Activated T-cell treated with anti-CD3 and anti-CD28 coated beads, Interleukin-2, amount 50 U/mL, for 72 hours (primary cell): ENCODE measurements at regions not wholly inside any gene's neighbourhood (a gene's known extent, or its start where the extent isn't known, plus 50 kb on each side); places are given as distances from the start of the nearest gene placed in this dataset.
A peak's percentile ranks its signal among the peaks of the same experiment; 100 is the strongest.
"Not testable (repeated sequence)": the region's sequence is repeated elsewhere in the genome, so short reads cannot be mapped to it uniquely, and the experiment has no call there.

Experiments
- ATAC-seq, 2 donors: fragments of 150-1000 bp; cut with Tn5 transposase; replicated peaks in 1 of 2; 2 replicates each; pipeline ENCODE4 v1.10.0; 2021; ENCODE audit warnings: moderate library complexity in 2 of 2, mild to moderate bottlenecking in 1 of 2
- DNase-seq, 2 donors: peaks; one replicate each; pipeline ENCODE4 v3.0.0; 2021 to 2022; ENCODE audit warnings: mixed read lengths in 1 of 2
- H3K27ac Mint-ChIP-seq: one replicate; pipeline ENCODE4 v1.8.0; 2022; ENCODE audit warnings: mild to moderate bottlenecking, moderate library complexity, mixed read lengths
- H3K27me3 Mint-ChIP-seq: one replicate; pipeline ENCODE4 v1.8.0; 2022; ENCODE audit warnings: low read depth, mixed read lengths
- H3K36me3 Mint-ChIP-seq, 2 donors: one replicate each; pipeline ENCODE4 v1.8.0; 2022; ENCODE audit warnings: mixed read lengths in 2 of 2, mild to moderate bottlenecking in 1 of 2; ENCODE audit not compliant: insufficient read depth in 2 of 2
- H3K4me1 Mint-ChIP-seq: one replicate; pipeline ENCODE4 v1.8.0; 2022; ENCODE audit warnings: low read depth, mixed read lengths
- H3K4me3 Mint-ChIP-seq, 2 donors: one replicate each; pipeline ENCODE4 v1.8.0; 2022; ENCODE audit warnings: mild to moderate bottlenecking in 2 of 2, mixed read lengths in 2 of 2, moderate library complexity in 2 of 2
- H3K9me3 Mint-ChIP-seq, 2 donors: one replicate each; pipeline ENCODE4 v1.8.0; 2022; ENCODE audit warnings: mixed read lengths in 2 of 2

GRCh38 chr4:81783558-81783957 lies 311.9 kb upstream of the RASGEF1B start:
- DNase-seq = no peak
- H3K4me3 Mint-ChIP-seq = no peak overlapping the region
- no peaks in the 10 kb centered on the region for H3K36me3 Mint-ChIP-seq
- H3K27me3 Mint-ChIP-seq = no peaks in the 10 kb centered on the region
- no peak overlapping the region for H3K27ac Mint-ChIP-seq
- no peak for ATAC-seq
- H3K4me1 Mint-ChIP-seq = peaks cover 15% of the 10 kb centered on the region
- H3K9me3 Mint-ChIP-seq = no peaks in the 10 kb centered on the region

GRCh38 chr4:81781799-81782198 lies 310.1 kb upstream of the RASGEF1B start:
- Mint-ChIP-seq H3K36me3 (no peaks in the 10 kb centered on the region), H3K4me1 (peaks cover 13% of the 10 kb centered on the region), H3K27me3 (no peaks in the 10 kb centered on the region), H3K4me3 (no peak overlapping the region), H3K9me3 (no peaks in the 10 kb centered on the region), H3K27ac (no peak overlapping the region)
- no peak for ATAC-seq
- DNase-seq = no peak

- not testable (repeated sequence) for ATAC-seq, DNase-seq, H3K4me1 Mint-ChIP-seq, H3K9me3 Mint-ChIP-seq, H3K36me3 Mint-ChIP-seq, H3K27ac Mint-ChIP-seq, H3K27me3 Mint-ChIP-seq, H3K4me3 Mint-ChIP-seq
These were observed 306.0 kb upstream of the RASGEF1B start for GRCh38 chr4:81777718-81778117.

GRCh38 chr4:81776794-81777193 lies 305.1 kb upstream of the RASGEF1B start:
- H3K27me3 Mint-ChIP-seq = no peaks in the 10 kb centered on the region
- H3K36me3 Mint-ChIP-seq = no peaks in the 10 kb centered on the region
- H3K27ac Mint-ChIP-seq = no peak overlapping the region
- no peak for ATAC-seq
- no peaks in the 10 kb centered on the region for H3K9me3 Mint-ChIP-seq
- no peak for DNase-seq
- H3K4me1 Mint-ChIP-seq = no peaks in the 10 kb centered on the region
- no peak overlapping the region for H3K4me3 Mint-ChIP-seq

- no peak for DNase-seq
- ATAC-seq = no peak
- peaks cover 0 to 2% of the 10 kb centered on the region in 2 donors for H3K9me3 Mint-ChIP-seq
- H3K4me1 Mint-ChIP-seq = no peaks in the 10 kb centered on the region
- H3K36me3 Mint-ChIP-seq = no peaks in the 10 kb centered on the region
- H3K27me3 Mint-ChIP-seq = no peaks in the 10 kb centered on the region
- H3K27ac Mint-ChIP-seq = no peak overlapping the region
- no peak overlapping the region for H3K4me3 Mint-ChIP-seq
These were observed 301.9 kb upstream of the RASGEF1B start for GRCh38 chr4:81773557-81773956.

GRCh38 chr4:81771721-81772120 lies 300.0 kb upstream of the RASGEF1B start:
- ATAC-seq = no peak
- no peaks in the 10 kb centered on the region for H3K36me3 Mint-ChIP-seq
- DNase-seq = no peak
- H3K9me3 Mint-ChIP-seq = peaks cover 0 to 2% of the 10 kb centered on the region in 2 donors
- H3K4me3 Mint-ChIP-seq = no peak overlapping the region
- H3K27me3 Mint-ChIP-seq = no peaks in the 10 kb centered on the region
- no peaks in the 10 kb centered on the region for H3K4me1 Mint-ChIP-seq
- no peak overlapping the region for H3K27ac Mint-ChIP-seq

GRCh38 chr4:81769244-81769643 lies 297.5 kb upstream of the RASGEF1B start:
- Mint-ChIP-seq H3K4me1 (no peaks in the 10 kb centered on the region), H3K4me3 (no peak overlapping the region), H3K36me3 (no peaks in the 10 kb centered on the region), H3K27me3 (no peaks in the 10 kb centered on the region), H3K27ac (no peak overlapping the region), H3K9me3 (peaks cover 0 to 2% of the 10 kb centered on the region in 2 donors)
- DNase-seq (no peak), ATAC-seq (no peak)

GRCh38 chr4:81758574-81759264 lies 287.0 kb upstream of the RASGEF1B start:
- no peak overlapping the region for H3K27ac Mint-ChIP-seq
- no peak for DNase-seq
- ATAC-seq = no peak
- no peaks in the 10 kb centered on the region for H3K9me3 Mint-ChIP-seq
- no peak overlapping the region for H3K4me3 Mint-ChIP-seq
- no peaks in the 10 kb centered on the region for H3K36me3 Mint-ChIP-seq
- no peaks in the 10 kb centered on the region for H3K27me3 Mint-ChIP-seq
- peaks cover 12% of the 10 kb centered on the region for H3K4me1 Mint-ChIP-seq

- Mint-ChIP-seq H3K36me3 (no peaks in the 10 kb centered on the region), H3K27ac (no peak overlapping the region), H3K27me3 (no peaks in the 10 kb centered on the region), H3K9me3 (no peaks in the 10 kb centered on the region), H3K4me1 (peaks cover 12% of the 10 kb centered on the region), H3K4me3 (no peak overlapping the region)
- DNase-seq = no peak
- no peak for ATAC-seq
These were observed 286.0 kb upstream of the RASGEF1B start for GRCh38 chr4:81757691-81758090.

- ATAC-seq = no peak
- H3K36me3 Mint-ChIP-seq = no peaks in the 10 kb centered on the region
- no peaks in the 10 kb centered on the region for H3K9me3 Mint-ChIP-seq
- no peak overlapping the region for H3K4me3 Mint-ChIP-seq
- H3K27ac Mint-ChIP-seq = peak overlapping the region; percentile 12
- H3K4me1 Mint-ChIP-seq = peaks cover 12% of the 10 kb centered on the region
- no peak for DNase-seq
- H3K27me3 Mint-ChIP-seq = no peaks in the 10 kb centered on the region
These were observed 285.3 kb upstream of the RASGEF1B start for GRCh38 chr4:81756973-81757372.

- no peak for ATAC-seq
- DNase-seq = no peak
- H3K9me3 Mint-ChIP-seq = no peaks in the 10 kb centered on the region
- peaks cover 12% of the 10 kb centered on the region for H3K4me1 Mint-ChIP-seq
- H3K4me3 Mint-ChIP-seq = no peak overlapping the region
- H3K27ac Mint-ChIP-seq = no peak overlapping the region
- no peaks in the 10 kb centered on the region for H3K27me3 Mint-ChIP-seq
- H3K36me3 Mint-ChIP-seq = no peaks in the 10 kb centered on the region
These were observed 284.3 kb upstream of the RASGEF1B start for GRCh38 chr4:81756042-81756441.

- DNase-seq = no peak
- no peaks in the 10 kb centered on the region for H3K27me3 Mint-ChIP-seq
- ATAC-seq = no peak
- no peak overlapping the region for H3K27ac Mint-ChIP-seq
- H3K4me3 Mint-ChIP-seq = no peak overlapping the region
- H3K36me3 Mint-ChIP-seq = no peaks in the 10 kb centered on the region
- H3K4me1 Mint-ChIP-seq = peaks cover 12% of the 10 kb centered on the region
- no peaks in the 10 kb centered on the region for H3K9me3 Mint-ChIP-seq
These were observed 282.5 kb upstream of the RASGEF1B start for GRCh38 chr4:81754169-81754568.

- Mint-ChIP-seq H3K4me1 (peaks cover 7% of the 10 kb centered on the region), H3K27ac (no peak overlapping the region)
- ATAC-seq = no peak
These were observed 280.0 kb upstream of the RASGEF1B start for GRCh38 chr4:81751531-81752289.

More at GRCh38 chr4:81751531-81752289, 280.0 kb upstream of the RASGEF1B start:
- Mint-ChIP-seq H3K4me3 (no peak overlapping the region), H3K9me3 (no peaks in the 10 kb centered on the region), H3K27me3 (no peaks in the 10 kb centered on the region), H3K36me3 (no peaks in the 10 kb centered on the region)
- no peak for DNase-seq
